ENCODE measurements at regions not wholly inside any gene's neighbourhood (a gene's known extent, or its start where the extent isn't known, plus 50 kb on each side); places are given as distances from the start of the nearest gene placed in this dataset.

DNA sequence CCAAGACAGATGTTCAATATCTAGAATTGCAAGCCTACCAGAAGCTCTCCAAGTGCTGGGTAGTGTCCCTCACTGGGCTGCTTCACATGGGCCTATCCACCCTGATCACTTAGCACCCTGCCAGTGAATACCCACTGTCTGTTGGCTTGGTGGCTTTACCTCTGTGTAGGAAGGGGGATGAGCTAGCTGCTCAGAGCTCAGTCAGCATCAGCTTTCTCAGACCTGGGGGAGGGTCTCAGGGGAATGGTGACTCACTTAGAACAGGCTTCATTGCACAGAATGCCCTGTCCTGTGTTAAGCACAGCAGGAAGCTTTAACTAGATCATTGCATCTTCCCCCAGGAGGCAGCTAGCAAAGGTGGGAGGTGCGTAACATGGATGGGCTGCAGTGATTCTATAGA lies 209.8 kb downstream of the PDCD6IP start:
- no peak for DNase-seq (ENCODE audit: extremely low read depth in 1 of 11, low read depth in 9 of 11, low spot score in 4 of 11)

DNA sequence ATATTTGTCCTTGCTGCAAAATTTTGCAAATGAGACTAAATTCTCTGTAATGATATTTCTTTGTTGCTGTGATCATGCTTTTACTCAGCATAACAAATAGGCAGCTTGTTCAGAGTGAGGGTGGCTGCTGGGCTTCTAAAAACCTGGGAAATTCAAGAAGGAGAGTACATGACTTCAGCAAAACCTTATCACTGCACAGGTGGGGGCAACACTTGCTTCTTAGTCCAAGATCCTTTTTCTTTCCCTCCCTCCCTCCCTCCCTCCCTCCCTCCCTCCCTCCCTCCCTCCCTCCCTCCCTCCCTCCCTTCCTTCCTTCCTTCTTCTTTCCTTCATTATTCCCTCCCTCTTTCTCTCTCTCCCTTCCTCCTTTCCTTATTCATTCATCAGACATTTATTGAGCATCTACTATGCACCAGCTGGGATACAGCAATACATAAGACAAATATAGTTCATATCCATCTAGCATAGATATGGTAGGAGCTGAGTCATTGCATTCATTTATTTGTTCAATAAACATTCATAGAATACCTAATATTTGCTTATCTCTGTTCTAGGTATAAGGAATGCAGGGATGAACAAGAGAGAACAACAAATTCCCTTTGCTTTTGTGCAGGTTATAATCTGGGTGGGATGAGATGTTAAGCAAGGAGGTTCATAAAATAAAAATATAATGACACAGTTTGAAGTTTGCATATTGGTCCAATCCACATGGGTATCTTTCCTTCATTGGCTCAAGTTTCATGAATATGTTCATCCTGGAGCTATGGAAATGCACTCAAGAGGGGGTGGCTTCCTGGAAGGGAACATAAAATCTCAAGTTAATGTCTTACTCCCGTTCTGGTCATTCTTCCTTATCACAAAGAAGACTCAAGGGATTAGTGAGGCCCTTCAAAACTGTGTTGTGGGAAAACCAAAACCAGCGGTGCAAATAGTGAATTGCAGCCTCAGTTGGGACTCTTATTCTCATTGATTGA lies 210.7 kb downstream of the PDCD6IP start:
- no peak for DNase-seq (ENCODE audit: extremely low read depth in 1 of 11, low read depth in 9 of 11, low spot score in 4 of 11)

- no peak for DNase-seq (ENCODE audit: extremely low read depth in 1 of 11, low read depth in 9 of 11, low spot score in 4 of 11)
These were observed 213.0 kb downstream of the PDCD6IP start for GRCh38 chr3:34011171-34012101.

DNA sequence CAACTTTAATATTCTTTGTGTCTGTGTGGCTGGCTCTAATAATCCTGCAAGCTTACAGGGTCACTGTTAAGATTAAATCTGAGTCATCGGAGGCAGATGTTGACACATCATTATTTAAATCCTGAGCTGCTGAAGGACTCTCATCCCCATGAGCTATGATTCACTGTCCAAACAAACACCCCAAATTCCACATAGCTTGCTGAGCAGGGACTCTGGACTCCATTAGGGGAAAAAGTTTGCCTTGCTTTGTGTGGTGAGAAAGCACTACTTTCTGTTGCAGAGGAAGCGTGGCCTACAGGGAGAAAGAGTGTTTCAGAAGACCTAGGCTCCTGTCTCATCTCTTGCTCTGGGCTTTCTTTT lies 213.7 kb downstream of the PDCD6IP start:
- no peak for DNase-seq (ENCODE audit: extremely low read depth in 1 of 11, low read depth in 9 of 11, low spot score in 4 of 11)

DNA sequence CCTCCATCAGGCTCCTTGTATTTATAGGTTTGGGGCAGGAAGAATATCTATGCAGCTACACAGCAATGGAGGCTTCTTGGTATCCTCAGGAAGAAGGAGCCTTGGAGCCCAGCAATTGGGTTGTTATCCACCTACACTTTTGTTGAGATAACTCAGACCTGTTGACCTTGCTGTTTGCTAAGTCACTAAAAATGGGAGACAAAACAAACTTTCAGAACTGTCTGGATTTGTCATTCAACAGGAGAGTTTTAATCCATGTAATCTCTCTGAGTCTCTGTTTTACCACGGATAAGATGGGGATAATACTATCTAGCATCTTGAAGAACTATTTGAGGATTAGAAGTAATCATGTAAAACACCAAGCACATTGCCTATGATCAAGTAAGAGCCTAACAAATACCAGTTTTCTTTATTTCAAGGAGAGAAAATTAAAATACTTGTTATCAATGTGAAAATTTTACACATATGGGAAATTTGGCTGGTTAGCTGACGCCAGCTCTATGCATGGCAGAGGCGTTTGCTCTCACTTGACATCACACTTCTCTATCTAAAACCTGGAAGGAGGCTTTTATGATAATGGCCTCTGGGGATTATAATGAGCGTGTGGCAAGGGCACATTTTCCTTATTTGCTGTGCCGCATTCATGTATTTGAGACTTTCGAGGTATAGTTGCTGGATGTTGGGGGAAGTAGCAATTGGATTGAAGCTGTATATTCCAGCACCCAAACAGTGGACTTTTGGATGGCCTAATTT lies 215.6 kb downstream of the PDCD6IP start:
- DNase-seq (ENCODE audit: extremely low read depth in 1 of 11, low read depth in 9 of 11, low spot score in 4 of 11): no peak

GRCh38 chr3:34015204-34016142 lies 217.0 kb downstream of the PDCD6IP start:
- no peak for DNase-seq (ENCODE audit: extremely low read depth in 1 of 11, low read depth in 9 of 11, low spot score in 4 of 11)

GRCh38 chr3:34016925-34017587 lies 218.6 kb downstream of the PDCD6IP start:
- no peak for DNase-seq (ENCODE audit: extremely low read depth in 1 of 11, low read depth in 9 of 11, low spot score in 4 of 11)

GRCh38 chr3:34017757-34018156 lies 219.3 kb downstream of the PDCD6IP start:
- no peak for DNase-seq (ENCODE audit: extremely low read depth in 1 of 11, low read depth in 9 of 11, low spot score in 4 of 11)

DNA sequence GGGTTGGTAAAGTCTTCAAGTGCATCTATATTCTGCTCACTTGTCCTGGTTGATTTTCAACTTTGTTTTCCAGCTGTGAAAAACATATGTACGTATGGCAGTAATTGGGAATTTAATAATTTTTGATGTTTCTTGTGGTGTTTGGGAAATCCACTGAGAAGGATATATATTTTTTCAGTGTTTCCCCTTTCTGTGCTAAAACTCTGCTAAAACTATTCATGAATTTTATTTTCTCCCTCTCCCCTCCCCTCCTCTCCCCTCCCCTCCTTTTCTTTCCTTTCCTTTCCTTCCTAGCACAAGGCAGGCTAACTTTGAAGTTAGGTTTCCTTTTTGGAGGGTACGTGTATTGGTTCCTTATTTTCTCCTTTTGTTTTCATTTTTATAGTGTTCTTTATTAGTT lies 220.7 kb downstream of the PDCD6IP start:
- no peak for DNase-seq (ENCODE audit: extremely low read depth in 1 of 11, low read depth in 9 of 11, low spot score in 4 of 11)

DNA sequence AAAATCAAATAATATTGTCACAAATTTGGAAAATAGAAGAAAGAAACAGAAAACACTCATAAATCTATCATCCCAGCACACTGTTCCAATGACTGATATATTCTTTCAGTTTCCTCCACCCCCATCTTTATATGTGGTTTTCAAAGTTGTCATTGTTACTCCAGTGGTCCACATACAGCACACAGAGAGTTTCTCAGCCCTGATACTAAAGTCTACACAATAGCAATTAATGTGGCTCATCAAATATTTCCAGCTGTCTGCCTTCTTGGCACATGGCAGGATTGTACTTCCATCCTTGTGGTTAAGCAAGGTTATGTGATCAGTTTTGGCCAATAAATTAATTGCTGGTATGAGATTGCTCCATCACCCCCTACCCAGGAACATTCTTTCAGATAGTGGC lies 221.7 kb downstream of the PDCD6IP start:
- DNase-seq (ENCODE audit: extremely low read depth in 1 of 11, low read depth in 9 of 11, low spot score in 4 of 11): no peak

DNA sequence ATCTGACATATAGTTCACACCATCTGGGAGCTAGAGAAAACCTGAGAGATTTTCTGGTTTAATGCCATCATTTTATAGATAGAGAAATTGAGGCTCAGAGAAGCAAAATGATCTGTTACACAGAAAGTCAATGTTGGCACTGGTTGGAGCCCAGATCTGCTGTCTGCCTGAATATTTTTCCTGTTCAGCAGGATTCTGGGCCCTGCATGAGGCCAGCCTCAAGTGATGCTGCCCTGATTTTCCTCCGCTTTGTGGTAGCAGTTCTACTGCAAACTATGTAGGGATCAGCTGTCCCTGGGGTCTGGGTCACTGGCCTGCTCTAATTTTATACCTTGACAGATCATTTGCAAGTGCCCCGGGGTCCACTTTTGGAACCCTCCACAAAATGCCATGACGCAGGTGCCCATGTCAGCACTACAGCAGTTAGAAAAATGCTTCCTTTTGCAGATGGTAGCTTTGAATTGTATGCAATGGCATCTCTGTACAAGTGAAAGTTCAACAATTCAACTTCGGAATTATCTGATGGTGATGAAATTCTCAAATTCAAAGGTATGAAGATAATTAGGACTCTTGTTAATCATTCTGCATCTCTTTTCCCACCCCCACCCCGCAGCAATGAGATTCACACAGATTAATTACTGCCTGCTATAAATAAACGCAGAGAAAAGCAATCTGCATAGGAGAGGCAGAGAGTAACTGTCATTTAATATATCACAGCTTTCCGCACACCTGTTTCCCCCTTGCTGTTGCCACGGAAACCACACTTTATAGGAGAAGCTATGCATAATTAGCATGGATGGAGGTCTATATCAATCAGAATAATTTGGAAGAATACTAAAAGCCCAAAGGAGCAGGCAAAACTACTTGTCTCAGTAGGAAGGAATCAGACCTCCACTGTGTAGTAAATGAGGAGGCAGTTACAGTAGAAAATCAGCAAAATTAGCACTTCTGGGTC lies 222.6 kb downstream of the PDCD6IP start:
- no peak for DNase-seq (ENCODE audit: extremely low read depth in 1 of 11, low read depth in 9 of 11, low spot score in 4 of 11)

DNA sequence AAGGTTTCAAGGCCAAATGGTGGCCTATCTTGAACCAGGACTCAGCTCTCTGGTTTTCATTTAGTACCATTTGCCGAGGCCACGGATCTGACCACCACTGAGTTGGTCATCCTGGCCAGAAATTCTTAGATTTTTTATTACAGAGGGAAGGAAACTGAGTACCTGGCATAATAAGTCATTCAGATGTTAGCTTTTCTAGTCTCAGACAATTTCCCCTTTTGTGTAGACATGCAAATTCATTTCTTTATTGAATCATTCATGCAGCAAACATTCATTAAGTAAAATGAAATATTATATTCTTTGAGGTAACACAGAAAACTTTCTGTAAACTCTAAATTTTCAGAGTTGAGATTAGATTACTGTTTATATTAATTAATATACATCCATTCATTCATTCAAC lies 223.7 kb downstream of the PDCD6IP start:
- DNase-seq (ENCODE audit: extremely low read depth in 1 of 11, low read depth in 9 of 11, low spot score in 4 of 11): no peak

- no peak for DNase-seq (ENCODE audit: extremely low read depth in 1 of 11, low read depth in 9 of 11, low spot score in 4 of 11)
These were observed 226.2 kb downstream of the PDCD6IP start for GRCh38 chr3:34024447-34025240.

DNA sequence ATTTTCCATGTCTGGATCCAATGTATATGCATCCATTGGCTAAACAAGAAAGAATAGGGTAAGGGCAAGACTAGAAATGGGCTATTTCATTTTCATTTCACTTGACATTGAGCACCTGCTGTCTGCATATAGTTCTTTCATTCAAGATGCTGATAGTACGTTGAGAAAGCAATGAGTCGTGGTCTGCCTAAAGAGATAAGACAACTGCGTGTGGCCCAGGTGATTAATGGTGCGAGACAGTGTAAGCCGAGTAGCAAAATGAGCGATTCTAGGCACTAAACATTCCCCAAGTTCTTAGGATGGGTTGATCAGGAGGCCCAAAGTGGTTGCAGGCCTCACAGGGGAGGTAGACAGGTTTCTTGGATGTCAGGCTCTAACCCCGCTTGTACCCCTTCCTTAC lies 235.4 kb downstream of the PDCD6IP start:
- no peak for DNase-seq (ENCODE audit: extremely low read depth in 1 of 11, low read depth in 9 of 11, low spot score in 4 of 11)

- DNase-seq (ENCODE audit: extremely low read depth in 1 of 11, low read depth in 9 of 11, low spot score in 4 of 11): no peak
These were observed 236.4 kb downstream of the PDCD6IP start for GRCh38 chr3:34034840-34035239.

- DNase-seq (ENCODE audit: extremely low read depth in 1 of 11, low read depth in 9 of 11, low spot score in 4 of 11): no peak
These were observed 237.3 kb downstream of the PDCD6IP start for GRCh38 chr3:34035775-34036174.

Data from renal cortex interstitium (tissue), 11 donors.